Right lobe of liver (tissue), 4 donors: ENCODE measurements at regions not wholly inside any gene's neighbourhood (a gene's known extent, or its start where the extent isn't known, plus 50 kb on each side); places are given as distances from the start of the nearest gene placed in this dataset.

Experiments used
- POLR2A ChIP-seq: fragments of 450-650 bp; IDR thresholded peaks from one replicate; pipeline ENCODE4 v1.6.1; 2017; ENCODE audit warnings: antibody characterized with exemption, mild to moderate bottlenecking
- TF ChIP-seq, protein P1 (sequence below), 4 donors: fragments of 200-600 bp in 3 of 4; fragments of 450-650 bp in 1 of 4; IDR thresholded peaks; one replicate each; pipeline versions ENCODE4 v1.5.1 to v1.8.0; 2016 to 2022; ENCODE audit warnings: antibody characterized with exemption in 4 of 4, mild to moderate bottlenecking in 2 of 4
- donor health status: DM: no; HTN: no; CAD: no.
- donor health status: DM: no; HTN: no; CAD: no.
- donor health status: DM: no; HTN: yes; CAD: no.

DNA sequence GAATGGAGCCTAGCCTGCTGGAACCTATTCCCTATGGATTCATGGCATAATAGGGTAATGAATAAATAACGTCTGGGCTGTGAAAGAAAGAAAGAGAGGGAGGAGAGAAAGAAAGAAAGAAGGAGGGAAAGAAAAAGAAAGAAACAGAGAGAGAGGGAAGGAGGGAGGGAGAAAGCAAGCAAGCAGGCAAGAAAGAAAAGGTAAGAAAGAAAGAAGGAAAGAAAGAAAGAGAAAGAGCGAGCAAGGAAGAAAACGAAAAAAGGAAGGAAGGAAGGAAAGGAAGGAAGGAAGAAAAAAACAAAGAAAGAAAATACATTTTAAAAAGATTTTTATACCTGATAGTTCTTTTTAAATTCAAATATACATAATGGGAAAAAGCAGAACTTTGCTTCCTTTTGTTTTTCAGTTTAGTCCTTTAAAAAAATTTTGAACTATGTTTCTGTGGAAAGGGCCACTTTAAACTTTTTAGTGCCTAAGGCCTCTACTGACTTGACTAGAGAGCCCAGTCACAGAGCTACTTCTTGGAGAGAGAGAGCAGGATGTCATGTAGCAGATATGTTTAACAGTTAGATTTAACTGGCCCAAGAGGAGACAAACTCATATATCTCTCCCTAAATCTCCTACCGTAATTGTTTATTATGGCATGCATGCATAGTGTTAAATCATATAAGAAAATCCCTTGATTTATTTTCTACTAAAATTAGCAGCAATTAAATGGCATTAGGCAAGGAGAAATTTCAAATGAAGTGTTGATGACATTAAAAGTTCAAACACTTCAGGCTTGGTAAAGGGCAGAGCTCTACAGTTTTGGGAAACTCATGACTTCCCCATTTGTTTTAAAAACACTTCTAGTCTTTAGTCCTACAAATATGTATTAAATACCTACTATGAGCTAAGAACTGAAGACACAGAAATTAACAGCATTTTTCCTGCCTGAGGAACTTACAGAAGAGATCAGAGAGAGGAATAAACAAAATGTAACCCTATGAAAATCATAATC lies 305.5 kb downstream of the BCAT1 start:
- TF ChIP-seq, protein P1, sequence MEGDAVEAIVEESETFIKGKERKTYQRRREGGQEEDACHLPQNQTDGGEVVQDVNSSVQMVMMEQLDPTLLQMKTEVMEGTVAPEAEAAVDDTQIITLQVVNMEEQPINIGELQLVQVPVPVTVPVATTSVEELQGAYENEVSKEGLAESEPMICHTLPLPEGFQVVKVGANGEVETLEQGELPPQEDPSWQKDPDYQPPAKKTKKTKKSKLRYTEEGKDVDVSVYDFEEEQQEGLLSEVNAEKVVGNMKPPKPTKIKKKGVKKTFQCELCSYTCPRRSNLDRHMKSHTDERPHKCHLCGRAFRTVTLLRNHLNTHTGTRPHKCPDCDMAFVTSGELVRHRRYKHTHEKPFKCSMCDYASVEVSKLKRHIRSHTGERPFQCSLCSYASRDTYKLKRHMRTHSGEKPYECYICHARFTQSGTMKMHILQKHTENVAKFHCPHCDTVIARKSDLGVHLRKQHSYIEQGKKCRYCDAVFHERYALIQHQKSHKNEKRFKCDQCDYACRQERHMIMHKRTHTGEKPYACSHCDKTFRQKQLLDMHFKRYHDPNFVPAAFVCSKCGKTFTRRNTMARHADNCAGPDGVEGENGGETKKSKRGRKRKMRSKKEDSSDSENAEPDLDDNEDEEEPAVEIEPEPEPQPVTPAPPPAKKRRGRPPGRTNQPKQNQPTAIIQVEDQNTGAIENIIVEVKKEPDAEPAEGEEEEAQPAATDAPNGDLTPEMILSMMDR (IDR thresholded peaks at IDR 0.05), result no peak
- TF ChIP-seq POLR2A, result no peak
